Cerebellar cortex (tissue), 1 donor: ENCODE measurements at regions not wholly inside any gene's neighbourhood (a gene's known extent, or its start where the extent isn't known, plus 50 kb on each side); places are given as distances from the start of the nearest gene placed in this dataset.
"Not testable (repeated sequence)": the region's sequence is repeated elsewhere in the genome, so short reads cannot be mapped to it uniquely, and the experiment has no call there.

ENCODE experiments used
- DNase-seq: peaks from one replicate; pipeline ENCODE4 v3.0.0-alpha.2; 2015; ENCODE audit warnings: low spot score

- not testable (repeated sequence) for DNase-seq
Measured at GRCh38 chr2:91497129-91498064, 2805.9 kb downstream of the RPIA start.

GRCh38 chr2:91498065-91498449, 2806.6 kb downstream of the RPIA start:
- not testable (repeated sequence) for DNase-seq

- DNase-seq, result not testable (repeated sequence)
Measured at GRCh38 chr2:91498513-91499250, 2807.2 kb downstream of the RPIA start.

GRCh38 chr2:91499431-91500050, 2808.1 kb downstream of the RPIA start:
- DNase-seq, result not testable (repeated sequence)

GRCh38 chr2:91500246-91500977, 2808.9 kb downstream of the RPIA start:
- DNase-seq, result not testable (repeated sequence)

DNA sequence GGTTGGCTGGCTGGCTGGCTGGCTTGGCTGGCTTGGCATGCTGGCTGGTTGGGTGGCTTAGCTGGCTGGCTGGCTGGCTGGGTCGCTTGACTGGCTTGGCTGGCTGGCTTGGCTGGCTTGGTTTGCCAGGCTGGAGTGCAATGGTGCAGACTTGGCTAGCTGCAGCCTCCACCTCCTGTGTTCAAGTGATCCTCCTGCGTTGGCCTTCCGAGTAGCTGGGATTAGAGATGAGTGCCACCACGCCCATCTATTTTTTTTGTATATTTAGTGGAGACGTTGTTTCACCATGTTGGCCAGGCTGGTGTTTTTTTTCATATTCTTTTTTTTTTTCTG, 2809.5 kb downstream of the RPIA start:
- DNase-seq, result not testable (repeated sequence)

- DNase-seq, result not testable (repeated sequence)
Measured at GRCh38 chr2:91501481-91502080, 2810.1 kb downstream of the RPIA start.

- not testable (repeated sequence) for DNase-seq
Measured at GRCh38 chr2:91503572-91503958, 2812.1 kb downstream of the RPIA start.

DNA sequence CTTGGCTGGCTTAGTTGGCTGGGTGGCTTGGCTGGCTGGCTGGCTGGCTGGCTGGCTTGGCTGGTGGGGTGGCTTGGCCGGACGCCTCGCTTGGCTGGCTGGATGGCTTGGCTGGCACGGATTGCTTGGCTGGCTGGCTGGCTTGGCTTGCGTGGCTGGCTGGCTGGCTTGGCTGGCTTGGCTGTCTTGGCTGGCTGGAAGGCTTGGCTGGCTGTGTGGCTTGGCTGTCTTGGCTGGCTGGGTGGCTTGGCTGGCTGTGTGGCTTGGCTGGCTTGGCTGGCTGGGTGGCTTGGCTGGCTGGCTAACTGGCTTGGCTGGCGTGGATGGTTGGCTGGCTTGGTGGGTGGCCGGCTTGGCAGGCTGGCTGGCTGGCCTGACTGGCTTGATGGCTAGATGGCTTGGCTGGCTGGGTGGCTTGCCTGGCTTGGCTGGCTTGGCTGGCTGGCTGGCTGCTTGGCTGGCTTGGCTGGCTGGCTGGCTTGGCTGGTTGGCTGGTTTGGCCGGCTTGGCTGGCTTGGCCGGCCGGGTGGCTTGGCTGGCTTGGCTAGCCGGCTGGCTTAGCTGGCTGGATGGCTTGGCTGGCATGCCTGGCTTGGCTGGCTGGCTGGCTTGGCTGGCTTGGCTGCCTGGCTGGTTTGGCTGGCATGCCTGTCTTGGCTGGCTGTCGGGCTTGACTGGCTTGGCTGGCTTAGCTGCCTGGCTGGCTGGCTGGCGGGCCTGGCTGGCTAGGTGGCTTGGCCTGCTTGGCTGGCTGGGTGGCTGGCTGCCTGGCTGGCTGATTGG, 2812.7 kb downstream of the RPIA start:
- not testable (repeated sequence) for DNase-seq

DNA sequence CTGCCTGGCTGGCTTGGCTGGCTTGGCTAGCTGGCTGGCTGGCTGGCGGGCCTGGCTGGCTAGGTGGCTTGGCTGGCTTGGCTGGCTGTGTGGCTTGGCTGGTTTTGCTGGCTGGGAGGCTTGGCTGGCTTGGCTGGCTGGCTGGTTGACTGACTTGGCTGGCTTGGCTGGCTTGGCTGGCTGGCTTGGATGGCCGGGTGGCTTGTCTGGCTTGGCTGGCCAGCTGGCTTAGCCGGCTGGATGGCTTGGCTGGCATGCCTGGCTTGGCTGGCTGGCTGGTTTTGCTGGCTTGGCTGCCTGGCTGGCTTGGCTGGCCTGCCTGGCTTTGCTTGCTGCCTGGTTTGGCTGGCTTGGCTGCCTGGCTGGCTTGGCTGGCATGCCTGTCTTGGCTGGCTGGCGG, 2817.3 kb downstream of the RPIA start:
- DNase-seq, result not testable (repeated sequence)

DNA sequence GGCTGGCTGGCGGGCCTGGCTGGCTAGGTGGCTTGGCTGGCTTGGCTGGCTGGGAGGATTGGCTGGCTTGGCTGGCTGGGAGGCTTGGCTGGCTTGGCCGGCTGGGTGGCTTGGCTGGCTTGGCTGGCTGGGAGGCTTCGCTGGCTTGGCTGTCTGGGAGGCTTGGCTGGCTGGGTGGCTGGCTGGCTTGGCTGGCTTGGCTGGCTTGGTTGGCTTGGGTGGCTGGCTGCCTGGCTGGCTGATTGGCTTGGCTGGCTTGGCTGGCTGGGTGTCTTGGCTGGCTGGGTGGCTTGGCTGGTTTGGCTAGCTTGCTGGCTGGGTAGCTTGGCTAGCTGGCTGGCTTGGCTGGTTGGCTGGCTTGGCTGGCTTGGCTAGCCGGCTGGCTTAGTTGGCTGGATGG, 2817.8 kb downstream of the RPIA start:
- DNase-seq, result not testable (repeated sequence)

DNA sequence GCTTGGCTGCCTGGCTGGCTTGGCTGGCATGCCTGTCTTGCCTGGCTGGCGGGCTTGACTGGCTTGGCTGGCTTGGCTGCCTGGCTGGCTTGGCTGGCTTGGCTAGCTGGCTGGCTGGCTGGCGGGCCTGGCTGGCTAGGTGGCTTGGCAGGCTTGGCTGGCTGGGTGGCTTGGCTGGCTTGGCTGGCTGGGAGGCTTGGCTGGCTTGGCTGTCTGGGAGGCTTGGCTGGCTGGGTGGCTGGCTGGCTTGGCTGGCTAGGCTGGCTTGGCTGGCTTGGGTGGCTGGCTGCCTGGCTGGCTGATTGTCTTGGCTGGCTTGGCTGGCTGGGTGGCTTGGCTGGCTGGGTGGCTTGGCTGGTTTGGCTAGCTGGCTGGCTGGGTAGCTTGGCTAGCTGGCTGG, 2819.7 kb downstream of the RPIA start:
- DNase-seq, result not testable (repeated sequence)

DNA sequence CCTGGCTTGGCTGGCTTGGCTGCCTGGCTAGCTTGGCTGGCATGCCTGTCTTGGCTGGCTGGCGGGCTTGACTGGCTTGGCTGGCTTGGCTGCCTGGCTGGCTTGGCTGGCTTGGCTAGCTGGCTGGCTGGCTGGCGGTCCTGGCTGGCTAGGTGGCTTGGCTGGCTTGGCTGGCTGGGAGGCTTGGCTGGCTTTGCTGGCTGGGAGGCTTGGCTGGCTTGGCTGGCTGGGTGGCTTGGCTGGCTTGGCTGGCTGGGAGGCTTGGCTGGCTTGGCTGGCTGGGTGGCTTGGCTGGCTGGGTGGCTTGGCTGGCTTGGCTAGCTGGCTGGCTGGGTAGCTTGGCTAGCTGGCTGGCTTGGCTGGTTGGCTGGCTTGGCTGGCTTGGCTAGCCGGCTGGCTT, 2824.5 kb downstream of the RPIA start:
- DNase-seq, result not testable (repeated sequence)

- not testable (repeated sequence) for DNase-seq
Measured at GRCh38 chr2:91516669-91517068, 2825.2 kb downstream of the RPIA start.

GRCh38 chr2:91517846-91518245, 2826.4 kb downstream of the RPIA start:
- not testable (repeated sequence) for DNase-seq

DNA sequence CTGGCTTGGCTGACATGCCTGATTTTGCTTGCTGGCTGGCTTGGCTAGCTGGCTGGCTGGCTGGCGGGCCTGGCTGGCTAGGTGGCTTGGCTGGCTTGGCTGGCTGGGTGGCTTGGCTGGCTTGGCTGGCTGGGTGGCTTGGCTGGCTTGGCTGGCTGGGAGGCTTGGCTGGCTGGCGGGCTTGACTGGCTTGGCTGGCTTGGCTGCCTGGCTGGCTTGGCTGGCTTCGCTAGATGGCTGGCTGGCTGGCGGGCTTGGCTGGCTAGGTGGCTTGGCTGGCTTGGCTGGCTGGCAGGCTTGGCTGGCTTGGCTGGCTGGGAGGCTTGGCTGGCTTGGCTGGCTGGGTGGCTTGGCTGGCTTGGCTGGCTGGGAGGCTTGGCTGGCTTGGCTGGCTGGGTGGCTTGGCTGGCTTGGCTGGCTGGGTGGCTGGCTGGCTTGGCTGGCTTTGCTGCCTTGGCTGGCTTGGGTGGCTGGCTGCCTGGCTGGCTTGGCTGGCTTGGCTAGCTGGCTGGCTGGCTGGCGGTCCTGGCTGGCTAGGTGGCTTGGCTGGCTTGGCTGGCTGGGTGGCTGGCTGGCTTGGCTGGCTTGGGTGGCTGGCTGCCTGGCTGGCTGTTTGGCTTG, 2827.0 kb downstream of the RPIA start:
- not testable (repeated sequence) for DNase-seq

DNA sequence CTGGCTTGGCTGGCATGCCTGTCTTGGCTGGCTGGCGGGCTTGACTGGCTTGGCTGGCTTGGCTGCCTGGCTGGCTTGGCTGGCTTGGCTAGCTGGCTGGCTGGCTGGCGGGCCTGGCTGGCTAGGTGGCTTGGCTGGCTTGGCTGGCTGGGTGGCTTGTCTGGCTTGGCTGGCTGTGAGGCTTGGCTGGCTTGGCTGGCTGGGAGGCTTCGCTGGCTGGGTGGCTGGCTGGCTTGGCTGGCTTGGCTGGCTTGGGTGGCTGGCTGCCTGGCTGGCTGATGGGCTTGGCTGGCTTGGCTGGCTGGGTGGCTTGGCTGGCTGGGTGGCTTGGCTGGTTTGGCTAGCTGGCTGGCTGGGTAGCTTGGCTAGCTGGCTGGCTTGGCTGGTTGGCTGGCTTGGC, 2827.9 kb downstream of the RPIA start:
- not testable (repeated sequence) for DNase-seq

DNA sequence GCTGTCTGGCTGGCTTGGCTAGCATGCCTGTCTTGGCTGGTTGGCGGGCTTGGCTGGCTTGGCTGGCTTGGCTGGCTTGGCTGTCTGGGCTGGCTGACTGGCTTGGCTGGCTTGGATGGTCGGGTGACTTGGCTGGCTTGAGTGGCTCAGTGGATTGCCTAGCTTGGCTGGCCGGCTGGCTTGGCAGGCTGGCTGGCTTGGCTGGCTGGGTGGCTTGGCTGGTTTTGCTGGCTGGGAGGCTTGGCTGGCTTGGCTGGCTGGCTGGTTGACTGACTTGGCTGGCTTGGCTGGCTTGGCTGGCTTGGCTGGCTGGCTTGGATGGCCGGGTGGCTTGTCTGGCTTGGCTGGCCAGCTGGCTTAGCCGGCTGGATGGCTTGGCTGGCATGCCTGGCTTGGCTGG, 2828.4 kb downstream of the RPIA start:
- not testable (repeated sequence) for DNase-seq

GRCh38 chr2:91520523-91520922, 2829.1 kb downstream of the RPIA start:
- not testable (repeated sequence) for DNase-seq

DNA sequence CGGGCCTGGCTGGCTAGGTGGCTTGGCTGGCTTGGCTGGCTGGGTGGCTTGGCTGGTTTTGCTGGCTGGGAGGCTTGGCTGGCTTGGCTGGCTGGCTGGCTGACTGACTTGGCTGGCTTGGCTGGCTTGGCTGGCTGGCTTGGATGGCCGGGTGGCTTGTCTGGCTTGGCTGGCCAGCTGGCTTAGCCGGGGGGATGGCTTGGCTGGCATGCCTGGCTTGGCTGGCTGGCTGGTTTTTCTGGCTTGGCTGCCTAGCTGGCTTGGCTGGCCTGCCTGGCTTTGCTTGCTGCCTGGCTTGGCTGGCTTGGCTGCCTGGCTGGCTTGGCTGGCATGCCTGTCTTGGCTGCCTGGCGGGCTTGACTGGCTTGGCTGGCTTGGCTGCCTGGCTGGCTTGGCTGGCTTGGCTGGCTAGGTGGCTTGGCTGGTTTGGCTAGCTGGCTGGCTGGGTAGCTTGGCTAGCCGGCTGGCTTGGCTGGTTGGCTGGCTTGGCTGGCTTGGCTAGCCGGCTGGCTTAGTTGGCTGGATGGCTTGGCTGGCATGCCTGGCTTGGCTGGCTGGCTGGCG, 2829.6 kb downstream of the RPIA start:
- not testable (repeated sequence) for DNase-seq
